ENCODE measurements at regions not wholly inside any gene's neighbourhood (a gene's known extent, or its start where the extent isn't known, plus 50 kb on each side); places are given as distances from the start of the nearest gene placed in this dataset.

DNA sequence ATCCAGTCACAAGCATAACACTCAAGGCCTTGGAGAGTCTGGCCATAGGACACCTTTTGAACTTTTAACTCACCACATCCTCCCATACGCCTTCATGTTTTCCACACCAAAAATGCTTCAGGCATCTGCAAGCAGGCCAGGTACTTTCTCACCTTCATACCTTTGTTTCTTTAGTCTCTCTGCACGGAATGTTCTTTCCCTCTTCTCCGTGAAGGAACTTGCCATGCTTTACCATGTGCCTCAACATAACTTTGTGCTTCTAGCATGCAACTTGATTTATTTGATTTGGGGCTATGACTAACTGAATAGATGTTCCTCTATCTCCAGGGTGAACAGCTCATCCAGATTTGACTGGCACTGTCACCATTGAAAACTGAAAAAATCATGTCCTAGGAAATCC, 141.7 kb upstream of the ACVR2A start:
- POLR2A ChIA-PET = no interaction called here
- CTCF ChIA-PET = interaction anchor here (1.5 to 2.0 kb wide), 2 partner anchors 12 to 30 kb away, joined by 3 to 7 read pairs; no protein-coding TSS in a partner anchor
- no peak for DNase-seq (ENCODE audit: extremely low spot score)
- TF ChIP-seq CTCF (IDR thresholded peaks at IDR 0.05; ENCODE audit: control extremely low read depth, extremely low read depth, low read depth, missing control alignments) = no peak

DNA sequence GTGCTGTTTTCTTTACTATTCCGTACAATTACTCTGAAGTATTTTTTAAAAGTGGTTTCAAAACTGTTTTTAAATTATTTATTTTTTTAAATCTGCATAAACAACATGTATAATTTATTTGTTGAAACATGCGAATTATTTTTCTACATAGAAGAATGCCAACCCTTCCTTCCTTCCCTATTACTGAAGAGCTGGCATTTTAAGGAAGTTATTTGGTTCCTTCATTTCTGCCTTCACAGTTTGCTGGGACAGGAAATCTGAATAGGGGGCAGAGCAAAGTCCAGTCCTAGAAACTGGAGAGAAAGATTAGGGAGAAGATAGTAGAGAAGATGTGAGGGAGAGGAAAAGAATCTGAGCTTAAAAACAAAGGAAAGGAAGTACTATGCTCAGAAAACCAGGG, 146.7 kb upstream of the ACVR2A start:
- ChIA-PET CTCF (interaction anchor here (1.6 kb wide), 1 partner anchor 8 kb away, joined by 6 read pairs; no protein-coding TSS in a partner anchor), POLR2A (no interaction called here)
- TF ChIP-seq CTCF (IDR thresholded peaks at IDR 0.05; ENCODE audit: control extremely low read depth, extremely low read depth, low read depth, missing control alignments) = no peak
- DNase-seq (ENCODE audit: extremely low spot score) = no peak

GRCh38 chr2:147696426-147696825, 148.4 kb upstream of the ACVR2A start:
- POLR2A ChIA-PET = no interaction called here
- no peak for DNase-seq (ENCODE audit: extremely low spot score)
- CTCF ChIA-PET = no interaction called here
- TF ChIP-seq CTCF (IDR thresholded peaks at IDR 0.05; ENCODE audit: control extremely low read depth, extremely low read depth, low read depth, missing control alignments) = no peak

DNA sequence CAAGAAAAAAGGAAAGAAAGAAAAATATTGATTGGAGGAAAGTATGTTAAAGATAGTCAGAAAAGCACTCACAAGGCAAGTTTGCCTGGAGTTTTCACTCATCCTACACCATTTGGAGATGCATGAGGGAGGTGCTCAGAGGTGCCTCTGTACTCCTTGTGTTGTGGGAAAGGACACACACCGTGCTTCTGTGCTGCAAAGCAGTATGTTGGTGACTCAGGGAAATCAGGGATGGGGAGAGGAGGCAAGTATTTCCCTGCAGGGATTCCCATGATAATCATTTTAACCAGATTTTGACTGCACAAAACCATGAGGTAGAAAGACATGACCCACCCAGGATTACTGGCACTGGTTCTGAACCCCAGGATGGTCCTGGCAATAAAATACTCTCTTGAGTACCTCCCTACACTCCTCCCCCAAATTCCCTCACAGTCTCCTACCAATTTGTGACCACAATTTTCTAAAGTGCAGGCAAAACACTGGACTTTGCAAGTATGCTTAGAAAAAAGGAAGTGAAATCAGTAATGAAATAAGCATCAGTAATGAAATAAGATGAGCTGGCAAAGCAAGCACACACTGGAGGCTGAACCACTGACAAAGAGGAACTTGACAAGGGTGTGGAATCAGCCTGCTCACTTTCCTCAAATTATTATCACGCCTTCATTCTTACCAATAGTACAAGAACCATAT, 155.5 kb upstream of the ACVR2A start:
- no peak for TF ChIP-seq CTCF (IDR thresholded peaks at IDR 0.05; ENCODE audit: control extremely low read depth, extremely low read depth, low read depth, missing control alignments)
- peak; percentile 68 for DNase-seq (ENCODE audit: extremely low spot score)
- ChIA-PET CTCF (interaction anchor here (1.6 to 2.4 kb wide), 2 partner anchors 10 kb away, joined by 6 to 9 read pairs; no protein-coding TSS in a partner anchor), POLR2A (no interaction called here)

DNA sequence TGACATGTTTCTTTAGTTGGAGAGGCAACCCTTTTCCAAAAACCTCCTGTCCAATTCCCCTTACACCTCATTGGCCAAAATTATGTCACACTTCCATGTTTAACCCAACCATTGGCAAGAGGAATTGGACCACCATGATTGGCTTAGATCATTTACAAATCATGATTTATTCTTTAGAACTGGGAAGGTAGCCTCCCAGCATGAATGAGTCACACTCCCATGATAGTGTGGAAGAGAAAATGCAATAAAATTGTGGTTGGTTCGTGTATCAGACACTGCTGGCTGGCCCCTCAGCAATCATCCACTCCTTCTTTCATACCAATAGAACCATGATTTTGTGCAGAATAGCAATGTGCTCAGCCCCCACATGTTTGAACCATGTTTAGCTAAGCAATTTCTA, 156.6 kb upstream of the ACVR2A start:
- ChIA-PET CTCF (no interaction called here), POLR2A (no interaction called here)
- DNase-seq (ENCODE audit: extremely low spot score) = no peak
- no peak for TF ChIP-seq CTCF (IDR thresholded peaks at IDR 0.05; ENCODE audit: control extremely low read depth, extremely low read depth, low read depth, missing control alignments)

GRCh38 chr2:147686365-147686764, 158.5 kb upstream of the ACVR2A start:
- no peak for TF ChIP-seq CTCF (IDR thresholded peaks at IDR 0.05; ENCODE audit: control extremely low read depth, extremely low read depth, low read depth, missing control alignments)
- DNase-seq (ENCODE audit: extremely low spot score) = no peak
- ChIA-PET POLR2A (no interaction called here), CTCF (interaction anchor here (1.7 kb wide), 1 partner anchor 9 kb away, joined by 4 read pairs; no protein-coding TSS in a partner anchor)
